GM19468 (cell line): ENCODE measurements at regions not wholly inside any gene's neighbourhood (a gene's known extent, or its start where the extent isn't known, plus 50 kb on each side); places are given as distances from the start of the nearest gene placed in this dataset.
"Not testable (repeated sequence)": the region's sequence is repeated elsewhere in the genome, so short reads cannot be mapped to it uniquely, and the experiment has no call there.

Experiments used
- ATAC-seq: cut with Tn5 transposase; IDR thresholded peaks from one replicate; pipeline ENCODE4 v1.9.1; 2021; ENCODE audit warnings: mild to moderate bottlenecking, moderate library complexity, moderate number of reproducible peaks; ENCODE audit not compliant: unreplicated experiment; ENCODE audit errors: extremely low read depth

- no peak for ATAC-seq
Observed at GRCh38 chr20:12699374-12700228, 309.2 kb upstream of the SPTLC3 start.

DNA sequence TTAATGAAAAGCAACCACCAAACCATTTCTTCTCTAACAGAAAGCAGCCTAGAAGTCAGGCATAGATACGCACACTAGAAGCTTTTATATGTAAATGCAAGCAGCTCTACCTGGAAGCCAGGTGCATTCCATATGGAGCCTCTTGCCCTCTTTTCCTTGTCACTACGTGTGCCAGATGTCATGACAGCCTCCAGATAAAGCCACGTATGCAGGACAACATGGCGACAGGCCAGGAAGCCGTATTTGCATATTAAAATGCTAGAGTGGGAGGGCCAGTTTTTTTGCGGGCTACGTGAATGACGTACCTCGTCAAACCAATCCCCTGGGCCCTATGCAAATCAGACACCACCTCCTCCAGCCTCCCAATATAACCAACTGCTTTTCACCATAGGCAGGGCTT, 308.1 kb upstream of the SPTLC3 start:
- no peak for ATAC-seq

DNA sequence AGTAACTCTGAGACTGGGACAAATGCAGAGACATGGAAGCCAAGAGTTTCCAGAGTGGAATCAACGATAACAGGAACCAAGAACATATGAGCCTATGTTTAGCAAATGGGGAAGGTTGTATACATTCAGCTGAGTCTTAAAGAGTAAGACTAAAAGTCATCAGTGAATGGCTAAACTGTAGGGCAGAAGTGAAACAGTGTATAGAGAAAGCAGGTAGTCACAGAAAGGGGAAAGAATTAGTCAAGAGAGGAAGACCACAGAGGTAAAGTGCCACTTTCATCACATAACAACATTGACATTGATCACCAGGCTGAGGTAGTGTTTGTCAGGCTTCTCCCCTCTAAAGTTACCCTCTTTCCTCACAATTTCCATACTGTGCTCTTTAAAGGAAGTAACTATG, 306.5 kb upstream of the SPTLC3 start:
- ATAC-seq = no peak

GRCh38 chr20:12715371-12715770, 293.4 kb upstream of the SPTLC3 start:
- ATAC-seq = no peak

DNA sequence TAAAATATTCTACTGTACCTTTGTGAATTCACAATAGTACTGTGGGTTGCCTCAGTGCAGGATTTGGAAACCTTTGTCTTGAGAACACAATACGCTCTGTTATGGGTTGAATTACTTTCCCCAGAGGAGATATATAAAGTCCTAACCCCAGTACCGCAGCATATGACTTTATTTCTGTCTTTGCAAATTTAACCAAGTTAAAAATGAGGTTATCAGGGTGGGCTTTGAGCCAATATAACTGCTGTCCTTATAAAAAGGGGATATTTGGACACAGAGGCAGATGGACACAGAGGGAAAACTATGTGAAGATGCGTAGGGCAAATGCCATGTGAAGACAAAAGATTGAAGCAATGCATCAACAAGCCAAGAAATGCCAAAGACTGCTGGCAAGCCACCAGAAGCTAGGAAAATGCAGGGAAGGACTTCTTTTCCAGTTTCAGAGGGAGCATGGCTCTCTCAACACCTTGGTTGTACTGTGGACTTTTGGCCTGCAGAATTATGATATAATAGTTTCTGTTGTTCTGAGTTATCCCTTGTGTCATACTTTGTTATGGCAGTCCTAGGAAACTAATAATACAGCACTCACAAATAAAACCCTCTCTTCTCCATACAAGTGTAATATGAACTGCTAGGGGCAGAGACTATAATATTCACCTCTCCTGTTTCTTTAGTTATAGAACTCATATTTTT, 292.6 kb upstream of the SPTLC3 start:
- no peak for ATAC-seq

GRCh38 chr20:12717061-12717460, 291.7 kb upstream of the SPTLC3 start:
- no peak for ATAC-seq

GRCh38 chr20:12718619-12719018, 290.2 kb upstream of the SPTLC3 start:
- ATAC-seq = no peak

GRCh38 chr20:12721636-12722035, 287.1 kb upstream of the SPTLC3 start:
- ATAC-seq = no peak

DNA sequence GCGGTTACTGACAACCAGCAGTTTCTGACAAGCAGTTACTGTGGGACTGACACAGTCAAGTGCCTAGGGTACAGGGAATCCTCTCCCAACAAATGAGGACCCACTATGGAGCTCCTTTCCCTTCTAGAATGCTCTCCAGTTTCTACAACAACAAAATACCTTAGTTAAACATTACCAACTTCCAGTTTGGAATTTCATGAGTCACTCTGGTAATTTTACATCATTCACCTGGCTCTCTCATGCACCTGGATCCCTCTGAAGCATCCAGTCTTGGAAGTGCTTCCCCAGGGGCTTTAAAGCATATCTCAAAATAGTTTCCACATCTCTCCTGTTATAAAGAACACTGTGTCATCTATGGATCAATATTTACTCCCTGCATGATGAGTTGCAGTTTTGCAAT, 286.7 kb upstream of the SPTLC3 start:
- no peak for ATAC-seq

DNA sequence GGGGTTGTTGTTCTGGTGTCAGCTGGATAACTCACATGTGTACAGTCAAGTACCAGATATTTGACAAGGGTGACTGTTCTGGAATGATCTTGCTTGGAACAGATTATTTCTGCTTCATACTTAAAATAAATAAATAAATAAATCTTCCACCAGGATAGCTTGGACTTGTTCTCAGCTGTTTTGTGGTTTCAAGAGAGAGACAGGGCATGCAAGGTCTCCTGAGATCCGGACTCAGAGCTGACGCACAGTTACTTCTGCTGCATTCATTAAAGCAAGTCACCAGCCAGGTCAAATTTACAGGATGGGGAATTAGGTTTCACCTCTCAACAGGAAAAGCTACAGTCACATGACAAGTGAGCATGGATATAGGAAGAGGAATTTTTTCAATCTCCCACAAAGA, 285.0 kb upstream of the SPTLC3 start:
- ATAC-seq = no peak

- no peak for ATAC-seq
Observed at GRCh38 chr20:12728782-12729181, 280.0 kb upstream of the SPTLC3 start.

GRCh38 chr20:12729326-12729725, 279.4 kb upstream of the SPTLC3 start:
- ATAC-seq = no peak

DNA sequence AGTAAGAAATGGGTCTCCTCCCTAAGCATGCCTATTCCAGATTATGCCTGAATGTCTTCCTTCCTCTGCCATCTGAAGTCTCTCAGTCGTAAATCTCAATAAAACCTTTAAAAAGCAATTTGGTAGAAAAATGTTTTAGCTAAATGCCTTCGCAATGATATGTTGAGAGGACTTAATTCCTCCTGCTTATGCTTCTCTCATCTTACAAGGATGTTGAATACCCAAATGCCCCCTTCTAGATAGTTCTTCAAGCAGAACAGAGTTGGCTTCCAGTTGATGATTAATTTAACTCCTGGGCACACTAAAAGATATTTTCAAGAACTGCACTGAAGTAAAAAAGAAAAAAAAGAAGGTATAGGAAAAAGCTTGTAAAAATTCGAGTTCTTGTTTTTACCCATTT, 275.0 kb upstream of the SPTLC3 start:
- ATAC-seq = no peak

DNA sequence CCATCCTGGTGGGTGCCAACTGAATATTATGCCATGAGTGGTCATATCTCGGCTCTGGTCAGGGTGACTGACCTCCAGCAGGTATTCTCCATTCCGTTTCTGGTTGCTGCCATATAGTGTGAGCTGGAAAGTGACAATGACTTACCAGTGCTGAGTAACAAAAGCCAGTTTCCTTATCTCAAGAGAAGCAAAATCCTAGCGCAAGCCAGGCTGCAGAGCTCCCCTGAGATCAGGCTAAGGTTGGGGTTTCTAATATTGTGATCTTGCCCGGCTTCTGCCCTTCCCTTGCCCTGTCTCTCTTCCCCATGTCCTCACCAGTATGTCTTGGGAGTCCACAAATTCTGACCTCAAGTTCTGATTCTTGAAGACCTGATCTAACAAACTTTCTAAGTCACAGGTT, 271.3 kb upstream of the SPTLC3 start:
- no peak for ATAC-seq

DNA sequence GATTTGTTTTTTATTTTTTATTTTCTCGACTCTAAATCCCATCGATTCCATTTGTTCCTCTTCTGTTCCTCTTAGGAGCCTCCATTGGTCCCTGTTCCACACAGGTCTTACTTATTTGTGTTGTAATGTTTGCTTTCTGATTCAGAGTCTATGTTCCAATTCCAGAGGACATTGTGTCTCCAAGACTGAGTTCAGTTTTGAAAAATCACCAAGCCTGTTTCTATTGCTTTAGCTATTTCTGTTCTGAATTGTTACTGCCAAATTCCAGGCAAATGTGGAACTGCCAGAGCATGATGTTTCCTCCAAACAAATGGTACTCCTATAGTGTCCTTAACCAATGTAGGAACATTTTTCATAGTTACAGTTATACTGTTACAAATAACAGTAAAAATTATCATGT, 270.9 kb upstream of the SPTLC3 start:
- no peak for ATAC-seq

DNA sequence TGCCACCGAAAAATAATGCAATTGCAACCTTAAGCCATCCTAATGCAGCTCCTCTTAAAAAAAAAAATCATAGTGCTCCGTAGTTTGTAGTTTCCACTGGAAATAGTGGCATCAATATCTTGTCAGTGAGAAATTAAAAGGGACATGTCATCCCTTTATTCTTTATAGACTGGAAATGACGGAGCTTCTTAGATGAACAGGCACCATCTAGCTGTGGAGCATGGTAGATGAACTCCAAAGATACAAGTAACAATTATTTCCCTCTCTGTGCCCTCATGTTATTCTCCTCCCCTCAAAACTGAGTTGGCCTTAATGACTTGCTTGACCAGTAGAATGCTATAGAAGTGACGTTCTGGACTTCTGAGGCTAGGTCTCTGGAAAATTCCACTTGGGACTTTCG, 268.1 kb upstream of the SPTLC3 start:
- no peak for ATAC-seq

DNA sequence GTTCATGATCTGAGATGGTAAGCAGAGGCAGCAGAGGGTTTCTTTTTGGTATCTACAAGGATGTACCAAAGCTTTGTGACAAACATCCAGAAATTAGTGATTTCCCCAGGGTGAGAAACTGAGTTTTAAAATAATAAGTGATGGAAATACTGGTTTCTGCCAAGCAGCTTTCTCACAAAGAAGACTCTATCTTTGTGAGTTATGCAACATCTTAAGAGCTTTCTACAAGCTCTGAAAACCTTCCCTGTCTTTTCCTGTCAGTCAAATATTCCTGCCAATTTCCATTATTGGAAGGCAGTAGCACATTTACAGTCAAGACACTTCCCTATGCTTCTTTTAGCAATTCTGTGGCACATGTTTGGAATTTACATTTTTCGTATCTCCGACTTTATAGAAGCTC, 264.7 kb upstream of the SPTLC3 start:
- ATAC-seq = no peak

- ATAC-seq = no peak
Observed at GRCh38 chr20:12748359-12748994, 260.3 kb upstream of the SPTLC3 start.

GRCh38 chr20:12750221-12750620, 258.6 kb upstream of the SPTLC3 start:
- no peak for ATAC-seq

DNA sequence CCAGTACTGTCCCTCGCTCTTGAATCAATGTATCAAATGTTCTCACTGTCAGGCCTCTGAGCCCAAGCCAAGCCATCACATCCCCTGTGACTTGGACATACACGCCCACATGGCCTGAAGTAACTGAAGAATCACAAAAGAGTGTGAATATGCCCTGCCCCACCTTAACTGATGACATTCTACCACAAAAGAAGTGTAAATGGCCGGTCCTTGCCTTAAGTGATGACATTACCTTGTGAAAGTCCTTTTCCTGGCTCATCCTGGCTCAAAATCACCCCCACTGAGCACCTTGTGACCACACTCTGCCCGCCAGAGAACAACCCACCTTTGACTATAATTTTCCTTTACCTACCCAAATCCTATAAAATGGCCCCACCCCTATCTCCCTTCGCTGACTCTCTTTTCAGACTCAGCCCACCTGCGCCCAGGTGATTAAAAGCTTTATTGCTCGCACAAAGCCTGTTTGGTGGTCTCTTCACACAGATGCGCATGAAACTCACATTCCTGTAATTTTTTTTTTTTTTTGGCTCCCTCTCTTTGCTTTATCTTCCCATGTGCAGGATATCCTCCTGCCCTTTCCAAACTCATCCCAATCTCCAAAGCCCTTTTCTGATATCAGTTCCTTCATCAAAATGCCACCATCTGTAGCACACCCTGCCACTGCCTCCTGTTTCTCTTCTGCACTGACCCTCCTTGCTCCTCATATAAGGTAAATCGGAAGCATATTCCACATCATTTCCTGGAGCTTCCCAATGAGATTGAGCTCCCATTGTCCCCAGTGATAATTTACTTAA, 255.7 kb upstream of the SPTLC3 start:
- ATAC-seq = not testable (repeated sequence)
